ENCODE measurements at regions not wholly inside any gene's neighbourhood (a gene's known extent, or its start where the extent isn't known, plus 50 kb on each side); places are given as distances from the start of the nearest gene placed in this dataset.
"Not testable (repeated sequence)": the region's sequence is repeated elsewhere in the genome, so short reads cannot be mapped to it uniquely, and the experiment has no call there.

- DNase-seq (ENCODE audit: low read depth), result no peak
These were observed 114.3 kb upstream of the PCSK5 start for GRCh38 chr9:75775966-75776691.

- DNase-seq (ENCODE audit: low read depth), result no peak
These were observed 110.3 kb upstream of the PCSK5 start for GRCh38 chr9:75780185-75780584.

- DNase-seq (ENCODE audit: low read depth), result no peak
These were observed 102.4 kb upstream of the PCSK5 start for GRCh38 chr9:75788006-75788634.

GRCh38 chr9:75797085-75797580, 93.3 kb upstream of the PCSK5 start:
- DNase-seq (ENCODE audit: low read depth), result no peak

- no peak for DNase-seq (ENCODE audit: low read depth)
These were observed 92.0 kb upstream of the PCSK5 start for GRCh38 chr9:75798505-75798904.

GRCh38 chr9:75803130-75803529, 87.3 kb upstream of the PCSK5 start:
- DNase-seq (ENCODE audit: low read depth), result no peak

- DNase-seq (ENCODE audit: low read depth), result no peak
These were observed 80.4 kb upstream of the PCSK5 start for GRCh38 chr9:75810063-75810462.

GRCh38 chr9:75811692-75812091, 78.8 kb upstream of the PCSK5 start:
- DNase-seq (ENCODE audit: low read depth), result no peak

GRCh38 chr9:75812141-75812540, 78.3 kb upstream of the PCSK5 start:
- no peak for DNase-seq (ENCODE audit: low read depth)

GRCh38 chr9:75814667-75815066, 75.8 kb upstream of the PCSK5 start:
- no peak for DNase-seq (ENCODE audit: low read depth)

- DNase-seq (ENCODE audit: low read depth), result not testable (repeated sequence)
These were observed 69.9 kb upstream of the PCSK5 start for GRCh38 chr9:75820471-75821115.

- no peak for DNase-seq (ENCODE audit: low read depth)
These were observed 67.3 kb upstream of the PCSK5 start for GRCh38 chr9:75823151-75823550.

GRCh38 chr9:75824816-75825568, 65.5 kb upstream of the PCSK5 start:
- no peak for DNase-seq (ENCODE audit: low read depth)

- no peak for DNase-seq (ENCODE audit: low read depth)
These were observed 64.2 kb upstream of the PCSK5 start for GRCh38 chr9:75826314-75826713.

- no peak for DNase-seq (ENCODE audit: low read depth)
These were observed 60.2 kb upstream of the PCSK5 start for GRCh38 chr9:75830303-75830702.

GRCh38 chr9:75833778-75834177, 56.7 kb upstream of the PCSK5 start:
- DNase-seq (ENCODE audit: low read depth), result no peak

- DNase-seq (ENCODE audit: low read depth), result no peak
These were observed 55.6 kb upstream of the PCSK5 start for GRCh38 chr9:75834878-75835277.
